PFSK-1 (cell line): ENCODE measurements at regions not wholly inside any gene's neighbourhood (a gene's known extent, or its start where the extent isn't known, plus 50 kb on each side); places are given as distances from the start of the nearest gene placed in this dataset.

Source experiments
- POLR2AphosphoS5 ChIP-seq: IDR thresholded peaks from 2 replicates; pipeline ENCODE4 v1.6.1; 2012; ENCODE audit warnings: low read depth, mild to moderate bottlenecking, control low read depth, low read length, moderate library complexity
- REST ChIP-seq, 2 experiments: IDR thresholded peaks; 2 replicates each; pipeline versions ENCODE4 v1.6.1 to v1.8.0; 2011 to 2012; ENCODE audit warnings: low read depth in 2 of 2, low read length in 2 of 2, control low read depth in 1 of 2, inconsistent platforms in 1 of 2, mild to moderate bottlenecking in 1 of 2, moderate library complexity in 1 of 2; ENCODE audit not compliant: insufficient read depth in 1 of 2
- SIN3A ChIP-seq: IDR thresholded peaks from 2 replicates; pipeline ENCODE4 v1.6.1; 2012; ENCODE audit warnings: mild to moderate bottlenecking, low read length, moderate library complexity, borderline replicate concordance; ENCODE audit not compliant: insufficient read depth
- TAF1 ChIP-seq: IDR thresholded peaks from 2 replicates; pipeline ENCODE4 v1.6.1; 2012; ENCODE audit warnings: low read length, control low read depth, borderline replicate concordance; ENCODE audit not compliant: insufficient read depth

- TF ChIP-seq TAF1 (no peak), POLR2AphosphoS5 (no peak), REST (IDR thresholded peaks at IDR 0.05; ENCODE audit: insufficient read depth in 1 of 2, low read depth in 2 of 2, low read length in 2 of 2) (no peak), SIN3A (no peak)
Measured at GRCh38 chr5:157947156-157947555, 88.2 kb upstream of the CLINT1 start.
